K562 (cell line): ENCODE measurements at regions not wholly inside any gene's neighbourhood (a gene's known extent, or its start where the extent isn't known, plus 50 kb on each side); places are given as distances from the start of the nearest gene placed in this dataset.

Experiments used
- ATAC-seq: fragments of 200-7000 bp; cut with Tn5 transposase; 3 replicates; pipeline ENCODE4 v1.9.1; 2020; ENCODE audit warnings: moderate library complexity
- BruUV-seq: library from RNA; stranded (reverse); fragments of 400-500 nt; replicated peaks from 2 replicates; lab custom pipeline; 2021; lab: Mats Ljungman, UMichigan
- CTCF ChIA-PET: fragments of 300-600 bp; formaldehyde crosslinking; extraction: SDS; loops from one replicate; lab custom pipeline; 2021; ENCODE audit warnings: low intra/inter-chr PET ratio; lab: Yijun Ruan, JAX
- POLR2A ChIA-PET: fragments of 300-600, 350-650 bp; sonication (Branson Sonifier 250); formaldehyde crosslinking; extraction: SDS; loops from one replicate; lab custom pipeline; 2021; ENCODE audit warnings: antibody characterized with exemption, inconsistent platforms; lab: Yijun Ruan, JAX
- DNase-seq, 4 experiments: peaks; one replicate each; pipeline versions ENCODE4 v3.0.0 to v3.0.0-alpha.2; 2011 to 2018; ENCODE audit warnings: low spot score in 3 of 4, mixed read lengths in 3 of 4; ENCODE audit errors: extremely low read depth in 1 of 4
- FAIRE-seq: peaks from 2 replicates; lab custom pipeline; 2011; peaks lifted over from hg19 to GRCh38; lab: Jason Lieb, UNC
- H2AFZ ChIP-seq: 2 replicates; pipeline ENCODE4 v1.6.0; 2011; ENCODE audit warnings: low read depth, low read length, control low read depth, inconsistent platforms
- H3K27ac ChIP-seq: fragments of 200-600 bp; 3 replicates; pipeline ENCODE4 v1.8.0; 2011; ENCODE audit warnings: low read depth, mild to moderate bottlenecking, control low read depth, inconsistent platforms, low read length, moderate library complexity, mixed read lengths; ENCODE audit errors: extremely low read depth
- H3K27me3 ChIP-seq, 2 experiments: fragments of 300-600 bp in 1 of 2; 2 replicates in 1 of 2; 3 replicates in 1 of 2; pipeline versions ENCODE4 v1.6.0 to v1.8.0; 2011; ENCODE audit warnings: inconsistent platforms in 2 of 2, low read length in 2 of 2, mild to moderate bottlenecking in 1 of 2, mixed read lengths in 1 of 2, moderate library complexity in 1 of 2; ENCODE audit not compliant: control insufficient read depth in 2 of 2, insufficient read depth in 2 of 2
- H3K36me3 ChIP-seq: fragments of 300-600 bp; 3 replicates; pipeline ENCODE4 v1.8.0; 2011; ENCODE audit warnings: mild to moderate bottlenecking, low read length, inconsistent platforms; ENCODE audit not compliant: control insufficient read depth, insufficient read depth
- H3K4me1 ChIP-seq, 2 experiments: fragments of 200-600 bp in 1 of 2; replicated peaks in 1 of 2; 2 replicates in 1 of 2; 3 replicates in 1 of 2; pipeline versions ENCODE4 v1.5.1 to v1.8.0; 2011; ENCODE audit warnings: inconsistent platforms in 2 of 2, low read length in 2 of 2, mild to moderate bottlenecking in 1 of 2, mixed read lengths in 1 of 2, moderate library complexity in 1 of 2; ENCODE audit not compliant: control insufficient read depth in 2 of 2, insufficient read depth in 2 of 2
- H3K4me2 ChIP-seq: 2 replicates; pipeline ENCODE4 v1.6.1; 2011; ENCODE audit warnings: low read length, control low read depth, inconsistent platforms, mixed read lengths; ENCODE audit not compliant: insufficient read depth
- H3K4me3 ChIP-seq: fragments of 200-600 bp; sonication (generic), shearing (Covaris generic); 2 replicates; pipeline ENCODE4 v1.5.1; 2016; ENCODE audit warnings: control low read depth, inconsistent platforms
- H3K79me2 ChIP-seq: fragments of 200-600 bp; 3 replicates; pipeline ENCODE4 v1.8.0; 2011; ENCODE audit warnings: low read length, inconsistent platforms; ENCODE audit not compliant: control insufficient read depth, insufficient read depth
- H3K9ac ChIP-seq, 2 experiments: 2 replicates each; pipeline versions ENCODE4 v1.6.0 to v1.6.1; 2011; ENCODE audit warnings: low read depth in 2 of 2, low read length in 2 of 2, control low read depth in 1 of 2, inconsistent platforms in 1 of 2, mild to moderate bottlenecking in 1 of 2, mixed read lengths in 1 of 2; ENCODE audit not compliant: insufficient read depth in 1 of 2
- H3K9me1 ChIP-seq: one replicate; pipeline ENCODE4 v1.6.0; 2011; ENCODE audit warnings: inconsistent platforms, mild to moderate bottlenecking, low read length, moderate library complexity; ENCODE audit not compliant: control insufficient read depth, insufficient read depth
- H3K9me3 ChIP-seq: replicated peaks from 2 replicates; pipeline ENCODE4 v1.5.1; 2011; ENCODE audit warnings: low read depth, low read length, inconsistent platforms; ENCODE audit not compliant: control insufficient read depth, insufficient read depth
- H4K20me1 ChIP-seq: replicated peaks from 2 replicates; pipeline ENCODE4 v1.6.1; 2011; ENCODE audit warnings: low read length, inconsistent platforms, mixed read lengths; ENCODE audit not compliant: control insufficient read depth, insufficient read depth
- CLOCK ChIP-seq: fragments of 250-450 bp; sonication (Bioruptor Pico); IDR thresholded peaks from 2 replicates; pipeline ENCODE4 v1.4.0; 2020; ENCODE audit warnings: mild to moderate bottlenecking, moderate library complexity, borderline replicate concordance
- CSDE1 ChIP-seq, 2 experiments: fragments of 450-650 bp; IDR thresholded peaks; 2 replicates each; pipeline ENCODE4 v1.6.1; 2016; ENCODE audit warnings: mild to moderate bottlenecking in 1 of 2
- ESRRB ChIP-seq: fragments of 250-450 bp; sonication (Bioruptor Pico); IDR thresholded peaks from 2 replicates; pipeline ENCODE4 v1.5.0; 2020; ENCODE audit warnings: mild to moderate bottlenecking, moderate library complexity, borderline replicate concordance
- HMG20A ChIP-seq: fragments of 450-650 bp; formaldehyde crosslinking; conservative IDR thresholded peaks from 2 replicates; pipeline ENCODE4 v1.4.0; 2020; ENCODE audit warnings: mild to moderate bottlenecking, mixed read lengths
- SFPQ ChIP-seq: fragments of 200-400 bp; formaldehyde crosslinking; IDR thresholded peaks from 2 replicates; pipeline ENCODE4 v1.6.1; 2017; ENCODE audit warnings: mild to moderate bottlenecking, low read depth, low read length, moderate library complexity
- SMAD3 ChIP-seq: fragments of 450-650 bp; formaldehyde crosslinking; conservative IDR thresholded peaks from 2 replicates; pipeline ENCODE4 v1.4.0; 2020; ENCODE audit warnings: mild to moderate bottlenecking
- ZBTB2 ChIP-seq: fragments of 450-650 bp; IDR thresholded peaks from 2 replicates; pipeline ENCODE4 v1.6.1; 2016; ENCODE audit warnings: antibody characterized with exemption
- ZNF174 ChIP-seq: fragments of 250-450 bp; sonication (Bioruptor Pico); IDR thresholded peaks from 2 replicates; pipeline ENCODE4 v1.4.0; 2020; ENCODE audit warnings: mild to moderate bottlenecking
- WGBS: fragments of 100-300 bp; shearing (Covaris generic); methylation state at CpG from one replicate; pipeline ENCODE4 v1.1.6; 2016; ENCODE audit warnings: low coverage, mixed read lengths; ENCODE audit not compliant: insufficient coverage; ENCODE audit errors: missing lambda C conversion rate; 5-methylcytosine and 5-hydroxymethylcytosine counted together
- in situ Hi-C: fragments of 300-500 bp; cut with MboI; formaldehyde crosslinking; loops from 4 replicates; pipeline ENCODE4 v1.15.0; 2018; ENCODE audit warnings: inconsistent platforms, mixed read lengths
- intact Hi-C: fragments of 100-400 bp; cut with micrococcal nuclease; formaldehyde crosslinking; loops from 2 replicates; pipeline ENCODE4 v1.14.2; 2022

DNA sequence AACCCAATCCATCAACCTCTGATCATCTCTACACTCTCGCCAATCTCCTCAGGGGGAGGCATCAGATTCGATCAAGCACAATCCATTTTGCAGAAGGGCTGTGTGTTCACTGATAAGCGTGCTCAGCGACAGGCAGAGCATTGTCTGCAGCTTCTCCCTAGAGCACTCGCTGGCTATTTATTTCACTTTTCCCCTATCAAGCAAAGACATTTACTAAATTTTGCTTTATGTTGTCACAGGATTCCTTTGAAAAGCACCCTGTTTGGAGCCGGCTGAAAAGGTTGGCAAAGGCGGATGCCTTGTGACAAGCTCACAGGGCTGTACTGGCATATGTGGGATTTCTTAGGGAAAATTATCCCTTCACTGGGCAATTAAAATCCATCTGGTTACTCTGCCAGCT, 1381.5 kb upstream of the TENM4 start:
- Histone ChIP-seq H3K9me3 (no peaks in the 10 kb centered on the region), H2AFZ (no peak overlapping the region), H3K4me1 (no peaks in the 10 kb centered on the region), H3K27ac (no peak overlapping the region), H4K20me1 (no peaks in the 10 kb centered on the region), H3K4me2 (no peak overlapping the region), H3K27me3 (no peaks in the 10 kb centered on the region), H3K36me3 (no peaks in the 10 kb centered on the region), H3K9ac (no peak overlapping the region), H3K79me2 (no peaks in the 10 kb centered on the region), H3K9me1 (no peaks in the 10 kb centered on the region), H3K4me3 (no peak overlapping the region)
- intact Hi-C loops (no loop called here), in situ Hi-C loops (no loop called here)
- no peak for DNase-seq
- CTCF ChIA-PET, result no interaction called here
- no peak for FAIRE-seq
- no peak for ATAC-seq
- BruUV-seq, result no TSS peak
- WGBS, result 0% methylated on average over 7 of the region's 7 CpGs
- POLR2A ChIA-PET, result no interaction called here
- TF ChIP-seq ZNF174 (CRISPR knock-in tag) (no peak), CLOCK (CRISPR knock-in tag) (no peak), HMG20A (no peak), CSDE1 (IDR thresholded peaks at IDR 0.05) (no peak), SFPQ (no peak), ESRRB (CRISPR knock-in tag) (no peak), SMAD3 (CRISPR knock-in tag) (no peak), ZBTB2 (no peak)
